ENCODE measurements at regions not wholly inside any gene's neighbourhood (a gene's known extent, or its start where the extent isn't known, plus 50 kb on each side); places are given as distances from the start of the nearest gene placed in this dataset.
A peak's percentile ranks its signal among the peaks of the same experiment; 100 is the strongest.

DNA sequence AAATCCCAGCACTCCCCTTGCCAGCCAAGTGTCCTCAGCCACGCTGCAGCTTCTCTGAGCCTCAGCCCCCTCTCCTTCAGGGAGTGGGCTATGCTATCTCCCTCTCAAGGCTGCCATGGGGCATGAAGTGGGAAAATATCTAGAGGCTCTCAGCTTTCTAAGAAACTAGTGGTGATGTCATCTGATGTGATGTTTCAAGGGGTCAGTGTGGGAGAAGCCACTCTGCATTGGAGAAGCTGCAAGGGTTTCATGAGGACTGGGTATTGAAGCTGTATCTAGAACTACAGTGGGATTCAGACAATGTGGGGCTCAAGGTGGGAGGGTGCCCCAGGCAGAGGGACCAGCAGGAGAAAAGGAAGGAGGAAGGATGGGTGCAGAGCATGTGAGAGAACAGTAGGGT lies 210.2 kb downstream of the TLE3 start:
- no peak for DNase-seq (ENCODE audit: low read depth, low spot score)

DNA sequence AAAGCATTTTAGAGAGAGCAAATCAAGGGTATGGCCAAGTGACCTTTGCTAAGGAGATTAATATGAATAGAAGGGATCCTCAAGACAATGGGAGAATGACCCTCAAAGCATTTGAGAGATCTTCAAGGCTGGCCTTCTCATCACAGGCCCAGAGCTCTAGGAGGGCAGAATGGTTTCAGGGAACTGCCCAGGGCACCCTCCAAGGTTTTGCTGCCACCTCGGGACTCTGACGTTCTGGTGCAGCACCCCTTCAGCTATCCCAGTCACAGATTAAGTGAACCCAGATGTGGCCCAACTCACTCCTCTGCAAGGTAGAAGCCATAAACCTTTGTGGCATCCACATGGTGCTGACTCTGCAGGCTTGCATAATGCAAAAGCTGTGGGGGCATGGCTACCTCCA lies 209.3 kb downstream of the TLE3 start:
- no peak for DNase-seq (ENCODE audit: low read depth, low spot score)

DNA sequence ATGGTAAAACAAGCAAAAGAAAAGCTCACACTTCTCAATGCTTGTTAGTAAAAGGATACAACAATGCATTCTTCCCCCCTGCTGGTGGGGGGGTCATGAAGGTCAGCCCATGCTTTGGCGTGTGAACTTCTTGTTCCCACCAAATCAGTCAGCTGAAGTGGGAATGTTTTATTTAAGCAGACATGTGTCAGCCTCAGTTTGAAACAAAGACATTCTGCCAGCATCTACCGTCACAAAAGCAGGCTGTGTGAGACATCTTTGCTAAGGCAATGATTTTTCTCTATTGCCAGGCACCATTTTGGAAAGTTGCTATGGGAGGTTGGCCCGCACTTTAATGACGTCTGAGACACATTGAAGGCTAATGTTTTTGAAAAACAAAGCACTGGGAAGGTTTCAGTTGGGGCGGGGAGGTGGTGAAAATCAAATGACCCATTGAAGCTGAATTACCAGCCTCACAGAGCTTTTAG lies 206.6 kb downstream of the TLE3 start:
- DNase-seq (ENCODE audit: low read depth, low spot score): no peak

DNA sequence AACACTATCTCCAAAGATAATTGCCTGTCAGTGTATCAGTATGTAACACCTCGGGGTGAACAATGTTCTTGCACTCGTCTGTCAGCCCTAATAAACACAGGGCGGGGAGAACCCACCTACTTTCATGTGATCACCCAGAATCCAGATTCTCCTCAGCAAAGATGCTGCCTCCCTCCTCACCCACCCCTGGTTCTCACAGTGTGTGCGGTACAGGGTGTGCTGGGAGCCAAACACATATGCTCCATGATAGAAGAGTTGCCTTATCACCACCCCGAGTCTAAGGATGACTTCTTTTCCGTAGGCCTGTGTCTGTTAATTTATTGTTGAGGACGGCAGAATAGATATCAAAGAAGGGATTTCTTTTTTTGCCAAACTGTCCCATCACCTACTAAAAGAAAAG lies 206.1 kb downstream of the TLE3 start:
- DNase-seq (ENCODE audit: low read depth, low spot score): no peak

DNA sequence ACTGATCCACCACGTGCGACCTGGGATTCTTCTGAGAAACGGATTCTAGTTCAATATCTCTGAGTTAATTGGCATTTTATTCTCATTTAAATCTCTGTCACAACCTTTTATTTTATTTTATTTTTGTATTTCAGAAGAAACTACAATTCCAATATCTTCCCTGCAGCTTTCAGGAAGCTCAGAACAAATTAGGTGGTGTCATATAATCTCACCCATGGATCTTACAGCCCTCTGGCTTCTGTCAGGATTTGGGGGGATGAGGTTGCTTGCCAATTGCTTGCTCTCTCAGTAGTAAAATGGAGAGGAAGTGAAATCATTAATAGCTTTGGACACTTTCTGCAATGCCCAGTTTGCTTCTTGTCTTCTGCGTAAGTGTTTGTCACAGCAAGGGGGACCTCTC lies 205.4 kb downstream of the TLE3 start:
- no peak for DNase-seq (ENCODE audit: low read depth, low spot score)

DNA sequence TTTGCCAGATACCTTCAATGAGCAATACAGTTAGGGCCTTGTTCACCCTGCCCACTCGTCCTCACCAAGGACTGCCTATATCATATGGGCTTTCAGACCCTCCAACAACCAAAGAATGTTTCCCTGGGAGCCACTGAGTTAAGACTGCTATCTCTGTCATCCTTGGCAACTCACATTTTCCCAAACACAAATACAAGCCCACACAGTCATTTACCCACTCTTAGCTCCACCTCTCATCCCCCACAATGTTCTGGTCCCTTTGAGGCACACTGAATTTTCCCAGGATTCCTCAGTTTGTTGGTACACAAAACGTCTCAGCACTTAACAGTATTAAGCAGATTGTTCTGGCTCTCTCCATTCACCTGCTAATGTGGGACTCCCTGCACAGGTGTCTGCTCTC lies 204.6 kb downstream of the TLE3 start:
- no peak for DNase-seq (ENCODE audit: low read depth, low spot score)

DNA sequence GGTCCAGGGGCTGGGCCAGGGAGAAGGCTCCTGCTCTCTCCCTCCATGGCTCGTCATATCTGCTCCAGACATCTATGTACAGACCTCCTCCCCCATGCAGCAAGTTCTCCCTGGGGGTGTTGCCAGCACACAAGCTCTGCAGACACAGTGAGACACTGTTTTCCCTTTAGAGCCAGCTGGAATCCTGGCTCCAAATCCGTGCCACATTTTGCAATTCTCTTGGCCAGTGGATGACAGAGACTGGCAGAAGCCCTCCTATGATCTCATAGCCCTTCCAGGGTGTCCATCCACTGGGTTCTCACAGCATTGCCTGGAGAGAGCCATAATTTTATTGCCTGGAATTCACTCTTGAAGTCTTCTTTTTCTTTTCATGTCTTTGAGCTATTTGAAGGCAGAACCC lies 203.9 kb downstream of the TLE3 start:
- DNase-seq (ENCODE audit: low read depth, low spot score): peak; percentile 15

DNA sequence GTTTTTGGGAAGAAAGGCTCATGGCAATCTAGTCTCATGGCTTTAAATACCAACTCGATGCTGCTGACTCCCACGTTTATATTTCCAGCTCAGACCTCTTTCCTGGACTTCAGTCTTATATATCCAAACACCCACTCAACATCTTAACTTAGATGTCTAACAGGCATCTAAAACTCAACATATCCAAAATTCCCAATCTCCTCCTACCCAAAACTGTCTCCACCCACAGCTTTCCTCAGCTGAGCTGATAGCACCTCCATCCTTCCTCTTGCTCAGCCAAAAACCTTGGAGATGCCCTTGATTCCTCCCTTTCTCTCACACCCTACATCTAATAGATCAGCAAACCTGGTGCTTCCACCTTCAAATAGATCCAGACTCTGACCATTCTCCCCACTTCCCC lies 202.5 kb downstream of the TLE3 start:
- no peak for DNase-seq (ENCODE audit: low read depth, low spot score)

DNA sequence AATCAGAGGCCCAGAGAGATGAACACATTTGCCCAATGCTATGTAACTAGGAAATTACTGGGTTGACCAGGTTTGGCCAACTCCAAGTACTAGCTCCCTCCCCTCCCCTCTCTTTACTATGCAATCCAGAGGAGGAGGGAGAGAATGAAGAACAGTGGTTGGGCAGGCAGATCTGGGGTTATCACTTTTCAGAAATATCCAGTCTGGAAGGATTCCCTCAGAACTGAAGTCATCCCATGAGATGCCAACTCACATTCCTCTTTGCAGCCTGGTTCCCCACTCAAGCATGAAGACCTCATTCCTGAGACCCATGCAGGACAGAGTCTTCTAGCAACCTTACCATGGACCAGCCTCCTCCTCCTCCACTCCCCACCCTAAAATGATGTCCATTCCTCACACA lies 201.1 kb downstream of the TLE3 start:
- DNase-seq (ENCODE audit: low read depth, low spot score): no peak

DNA sequence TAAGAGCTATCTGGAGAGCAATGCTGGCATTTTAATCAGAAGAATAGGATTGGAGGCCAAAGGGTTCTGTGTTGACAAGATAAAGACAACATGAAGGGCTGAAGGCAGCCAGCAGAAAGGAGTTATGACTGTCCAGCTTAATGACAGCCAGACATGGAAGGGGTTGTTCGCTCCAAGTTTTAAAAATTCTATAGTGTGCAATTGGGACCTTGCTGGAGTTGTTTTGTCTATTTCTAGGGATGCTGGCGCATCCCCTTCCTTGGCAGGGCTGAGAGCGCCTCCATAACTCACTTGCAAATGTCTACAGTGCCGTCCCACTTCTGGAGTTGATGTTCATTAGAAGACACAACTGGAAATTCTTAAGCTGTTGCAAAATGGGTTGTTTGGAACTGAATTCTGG lies 200.7 kb downstream of the TLE3 start:
- DNase-seq (ENCODE audit: low read depth, low spot score): no peak

DNA sequence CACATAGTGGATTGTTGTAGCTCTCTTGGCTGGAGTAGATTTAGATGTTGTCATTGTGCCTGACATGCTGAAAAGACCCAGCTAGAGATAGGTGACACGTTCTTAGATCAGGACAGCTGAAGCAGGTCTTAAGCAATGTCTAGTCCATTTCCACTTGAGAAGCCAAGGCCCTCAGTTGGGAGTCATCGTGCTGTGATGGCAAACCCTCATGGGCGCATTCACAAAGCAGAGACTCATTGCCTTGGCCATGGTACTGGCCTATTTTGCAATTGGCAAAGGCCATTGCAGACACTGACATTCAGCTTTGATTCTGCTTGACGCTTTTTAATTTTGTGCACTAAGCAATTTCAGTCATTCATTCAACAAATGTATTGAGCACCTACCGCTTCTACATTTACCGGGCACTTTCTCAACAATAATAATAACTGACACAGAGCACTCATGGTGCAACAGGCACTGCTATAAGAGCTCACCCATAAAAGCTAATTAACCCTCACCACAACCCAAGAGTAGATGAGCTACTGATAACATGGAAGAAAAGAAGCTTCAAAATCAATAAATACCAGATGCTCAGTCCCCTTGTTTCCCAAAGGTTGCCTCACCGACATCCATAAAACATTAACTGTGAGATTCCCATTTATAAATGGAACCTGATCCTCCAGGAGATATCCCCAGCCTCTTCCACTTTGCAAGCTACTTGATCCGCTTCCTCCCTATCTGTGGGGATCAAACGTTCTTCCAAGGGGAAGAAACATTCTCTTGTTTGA lies 200.1 kb downstream of the TLE3 start:
- DNase-seq (ENCODE audit: low read depth, low spot score): no peak

DNA sequence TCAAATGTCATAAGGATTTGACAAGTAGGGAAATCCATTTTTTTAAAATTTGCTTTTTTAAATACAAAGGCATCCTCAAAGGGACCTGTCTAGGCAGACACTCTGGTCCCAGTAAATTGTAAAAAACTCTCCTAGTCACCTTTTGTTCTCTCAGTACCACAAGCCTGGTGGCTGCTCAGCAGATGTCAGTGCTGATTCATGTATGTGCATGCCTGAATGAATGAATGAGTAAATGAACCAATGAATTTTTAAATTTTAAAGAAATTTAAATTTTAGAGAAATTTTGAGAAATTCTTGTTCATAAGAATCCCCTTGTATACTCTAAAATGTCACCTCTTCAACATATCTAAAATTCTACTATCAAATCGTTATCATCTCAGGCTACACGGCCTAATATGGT lies 199.5 kb downstream of the TLE3 start:
- DNase-seq (ENCODE audit: low read depth, low spot score): no peak

DNA sequence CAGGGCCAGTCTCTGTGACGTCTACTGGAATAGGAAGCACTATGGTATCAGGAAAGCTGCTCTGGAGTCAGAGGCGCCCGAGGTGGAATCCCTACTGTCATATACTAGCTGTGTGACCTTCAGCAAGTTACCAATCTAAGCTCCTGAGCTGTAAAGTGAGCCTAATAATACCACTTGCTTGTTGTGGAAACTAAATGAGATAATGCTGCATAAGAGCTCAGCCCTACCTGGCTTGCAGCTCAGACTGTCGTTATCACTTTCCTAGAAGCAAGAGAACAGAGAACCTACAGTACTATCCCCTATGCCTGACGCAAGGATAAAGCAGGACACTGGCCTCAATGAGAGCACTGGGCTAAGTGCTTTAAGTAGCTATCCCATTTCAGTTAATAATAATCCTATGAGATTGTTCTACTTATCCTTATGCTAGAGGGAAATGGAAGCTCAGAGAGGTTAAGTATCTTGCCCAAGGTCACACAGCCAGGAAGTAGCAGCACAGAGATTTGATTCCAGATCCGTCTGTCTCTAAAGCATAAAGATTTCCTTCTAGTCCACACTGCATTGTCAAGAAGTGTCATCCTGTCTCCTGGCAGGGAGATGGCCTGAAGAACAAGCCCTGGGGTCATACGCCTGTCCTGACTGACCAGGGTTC lies 195.2 kb downstream of the TLE3 start:
- no peak for DNase-seq (ENCODE audit: low read depth, low spot score)

DNA sequence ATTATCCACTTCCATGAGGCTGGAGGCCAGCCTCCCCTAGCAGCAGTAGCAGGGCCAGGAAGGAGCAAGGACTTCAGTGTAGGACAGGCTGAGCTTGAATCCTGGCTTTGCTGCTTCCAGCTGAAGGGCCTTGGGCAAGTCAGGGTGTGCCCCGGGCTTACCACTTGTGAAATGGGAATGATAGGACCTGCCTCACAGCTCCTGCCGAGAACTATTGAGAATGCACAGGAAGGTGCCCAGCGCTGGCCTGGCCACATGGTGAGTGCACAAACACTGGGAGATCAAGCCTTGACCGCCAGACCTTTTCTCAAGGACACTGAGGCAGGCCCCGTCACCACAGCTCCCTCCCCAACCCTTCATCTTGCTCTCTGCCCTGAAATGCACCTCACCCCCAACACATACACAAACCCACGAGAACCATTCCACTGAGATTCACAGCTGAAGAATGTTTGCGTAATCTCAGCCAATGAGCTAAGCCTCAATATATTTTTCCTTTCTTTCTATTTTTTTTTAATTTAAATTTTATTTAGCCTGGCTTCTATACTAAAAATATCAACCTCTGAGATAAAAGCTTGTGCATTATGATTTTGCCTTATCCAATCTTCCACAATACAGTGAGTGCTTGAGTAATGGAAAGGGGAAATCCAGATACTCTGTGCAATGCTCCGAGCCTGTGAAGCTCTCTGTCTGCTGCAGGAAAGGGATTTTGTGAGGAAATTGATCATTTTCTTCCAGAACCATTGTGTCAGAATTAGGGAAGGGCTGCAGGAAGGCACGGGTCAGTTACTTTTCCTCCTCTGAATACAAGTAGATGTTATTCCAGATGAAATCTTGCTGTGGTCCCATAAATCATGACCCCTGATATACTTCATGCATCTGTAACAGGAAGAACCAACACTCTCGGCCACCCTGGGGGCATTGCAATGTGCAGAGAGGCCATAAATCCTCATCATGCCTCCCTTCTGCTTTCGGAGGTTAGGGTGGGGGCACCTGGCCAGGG lies 193.9 kb downstream of the TLE3 start:
- no peak for DNase-seq (ENCODE audit: low read depth, low spot score)

DNA sequence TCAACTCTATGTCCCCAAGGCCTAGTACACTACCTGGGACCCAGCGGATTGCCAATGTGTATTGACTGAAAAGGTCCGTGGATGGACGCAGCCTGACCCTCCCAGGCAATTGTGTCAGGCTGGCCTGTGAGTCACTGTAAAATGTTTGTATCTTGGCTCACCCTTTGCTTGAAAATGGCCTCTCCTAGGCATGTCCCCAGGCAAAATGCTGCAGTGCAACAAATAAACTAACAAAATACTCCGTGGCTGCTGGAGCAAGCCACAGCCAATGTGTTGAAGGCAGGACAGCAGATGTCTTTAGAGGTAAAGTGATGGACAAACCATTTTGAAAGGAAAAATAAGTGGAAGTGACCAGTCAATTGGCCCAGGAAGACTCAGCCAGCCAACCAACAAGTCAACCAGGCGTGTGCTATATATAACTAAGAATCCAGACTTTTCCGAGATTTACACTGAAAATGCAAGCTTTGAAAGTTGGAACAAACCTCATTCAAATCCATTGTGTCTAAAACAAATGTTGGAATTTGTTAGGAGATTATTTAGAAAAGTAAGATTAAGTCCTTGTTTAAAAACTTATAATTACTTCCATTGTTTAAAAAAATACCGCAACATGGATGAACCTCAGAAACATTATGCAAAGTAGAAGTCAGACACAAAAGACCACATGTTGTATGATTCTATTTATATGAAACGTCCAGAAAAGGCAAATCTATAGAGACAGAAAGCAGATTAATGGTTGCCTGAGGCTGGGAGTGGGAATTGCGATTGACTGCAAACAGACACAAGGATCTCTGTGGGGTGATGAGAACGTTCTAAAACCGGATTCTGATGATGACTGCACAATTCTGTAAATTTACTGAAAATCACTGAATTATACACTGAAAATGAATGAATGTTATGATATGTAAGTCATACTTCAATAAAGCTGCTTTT lies 191.2 kb downstream of the TLE3 start:
- no peak for DNase-seq (ENCODE audit: low read depth, low spot score)

DNA sequence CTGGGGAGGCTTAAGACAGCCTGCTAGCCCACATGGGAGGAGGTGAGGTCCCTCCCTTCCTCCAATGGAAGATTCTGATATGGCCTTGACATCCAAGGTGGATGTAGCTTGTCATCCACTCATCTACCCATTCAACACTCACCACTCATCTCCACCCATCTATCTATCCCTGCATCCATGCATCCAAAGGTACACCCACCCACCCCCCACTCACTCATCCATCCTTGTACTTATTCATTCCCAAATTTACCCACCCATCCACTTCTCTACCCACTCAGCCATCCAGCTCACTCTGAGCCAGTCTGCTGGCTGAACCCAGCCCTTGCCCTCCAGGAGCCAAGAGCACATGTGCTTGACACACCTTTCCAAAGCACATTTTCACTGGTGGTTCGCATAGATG lies 189.7 kb downstream of the TLE3 start:
- DNase-seq (ENCODE audit: low read depth, low spot score): no peak

DNA sequence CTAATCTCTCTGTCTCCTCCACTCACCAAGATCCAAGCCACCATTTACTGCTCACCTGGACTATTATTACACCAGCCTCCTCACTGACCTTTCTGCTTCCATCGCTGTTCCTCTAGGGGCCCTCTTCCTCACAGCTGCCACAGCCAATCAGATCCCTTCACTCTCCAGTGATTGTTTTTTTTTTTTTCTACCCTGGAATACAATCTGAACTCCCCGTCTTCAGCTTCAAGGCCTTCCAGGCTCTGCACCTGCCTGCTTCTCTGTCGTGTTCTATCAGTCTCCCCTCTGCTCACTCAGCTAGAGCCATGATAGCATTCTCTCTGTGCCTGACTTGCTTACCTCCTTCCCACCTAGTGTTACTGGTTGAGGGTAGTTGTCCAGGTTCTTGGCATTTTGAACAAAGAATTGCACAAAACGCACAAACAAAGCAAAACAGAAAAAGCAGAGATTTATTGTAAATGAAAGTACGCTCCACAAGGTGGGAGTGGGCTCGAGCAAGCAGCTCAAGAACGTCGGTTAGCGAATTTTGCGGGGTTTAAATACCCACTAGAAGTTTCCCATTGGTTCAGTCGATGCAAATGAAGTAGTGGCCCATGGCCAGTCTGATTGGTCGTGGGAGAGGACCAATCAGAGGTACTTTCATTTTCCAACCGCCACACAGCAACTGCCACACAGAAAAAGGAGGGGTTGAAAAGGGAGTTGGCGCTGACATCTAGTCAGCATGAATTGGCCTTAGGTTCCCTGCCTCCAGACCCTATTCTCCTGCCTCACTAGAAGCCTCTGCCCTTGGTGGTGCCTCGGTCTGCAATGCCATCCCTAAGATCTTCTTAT lies 188.9 kb downstream of the TLE3 start:
- no peak for DNase-seq (ENCODE audit: low read depth, low spot score)

DNA sequence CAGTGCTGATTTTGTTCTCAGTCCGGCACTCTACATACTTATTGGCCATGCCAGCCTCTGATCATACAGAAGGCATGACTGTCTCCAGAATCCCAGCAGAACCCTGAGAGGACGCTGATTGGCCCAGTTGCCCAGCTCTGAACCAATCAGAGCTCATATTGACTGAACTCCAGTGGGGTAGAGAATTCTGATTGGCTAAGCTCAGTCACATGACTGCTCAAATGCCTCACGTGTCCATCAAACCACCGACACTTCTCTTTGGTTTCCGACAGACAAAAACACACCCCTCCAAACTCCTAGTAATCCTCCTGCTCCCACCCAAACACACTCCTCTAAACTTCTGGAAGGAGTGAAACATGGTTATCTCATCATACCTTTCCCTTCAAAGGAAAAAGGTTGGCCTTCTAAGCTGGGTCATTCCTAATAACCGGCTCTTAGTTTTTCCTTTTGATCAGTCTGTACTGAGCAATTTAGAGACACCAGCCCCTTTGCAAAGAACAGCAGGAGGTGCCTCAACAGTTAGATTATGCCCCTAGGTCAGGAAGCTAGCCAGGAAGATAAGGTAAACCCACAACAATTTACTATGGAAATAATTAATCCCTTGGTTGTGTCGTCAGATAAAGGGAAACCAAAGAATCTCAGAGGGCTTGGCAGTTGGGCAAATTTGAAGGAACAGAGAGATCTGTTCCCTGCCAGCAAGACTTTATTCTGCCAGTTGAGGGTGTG lies 187.8 kb downstream of the TLE3 start:
- DNase-seq (ENCODE audit: low read depth, low spot score): no peak

DNA sequence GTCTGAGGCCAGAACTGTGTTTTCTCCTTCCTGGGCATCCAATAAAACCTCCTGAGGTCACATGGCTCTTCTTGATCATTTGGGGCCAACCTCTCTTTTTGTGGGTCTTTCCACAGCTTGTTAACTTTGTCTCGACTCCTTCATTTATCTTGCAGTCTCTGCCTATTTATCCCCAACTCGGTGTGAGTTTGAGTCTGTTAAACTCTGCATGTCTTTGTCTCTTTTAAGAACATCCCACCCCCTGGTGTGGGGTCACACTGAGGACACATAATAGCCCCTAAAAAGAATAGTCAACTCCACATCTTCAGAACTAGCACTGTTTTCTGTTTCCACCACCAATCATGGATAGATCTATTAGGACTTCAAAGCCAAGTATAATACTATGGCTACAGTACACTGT lies 187.2 kb downstream of the TLE3 start:
- DNase-seq (ENCODE audit: low read depth, low spot score): no peak

DNA sequence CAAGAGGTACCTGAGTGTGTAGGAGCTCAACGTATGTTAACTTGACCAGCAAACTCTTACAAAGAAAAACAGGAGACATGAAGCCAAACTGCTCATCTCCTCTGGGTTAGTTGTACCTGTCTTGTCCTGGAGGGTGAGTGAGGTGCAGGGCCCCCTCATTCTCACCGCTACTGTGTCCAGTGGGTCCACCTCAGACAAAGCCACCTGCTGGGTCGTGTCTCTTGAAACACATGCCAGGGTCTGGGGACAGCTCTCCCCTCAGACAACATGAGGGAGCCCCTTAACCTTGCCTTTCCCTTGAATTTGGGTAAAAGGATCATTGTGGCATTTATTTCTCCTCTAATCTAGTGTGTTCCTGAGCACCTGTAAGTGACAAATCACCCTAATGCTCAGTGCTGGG lies 185.6 kb downstream of the TLE3 start:
- no peak for DNase-seq (ENCODE audit: low read depth, low spot score)

All from smooth muscle cell of the brain vasculature (primary cell).